K562 (cell line): ENCODE measurements at regions not wholly inside any gene's neighbourhood (a gene's known extent, or its start where the extent isn't known, plus 50 kb on each side); places are given as distances from the start of the nearest gene placed in this dataset.

Source experiments
- ATAC-seq: fragments of 200-7000 bp; cut with Tn5 transposase; 3 replicates; pipeline ENCODE4 v1.9.1; 2020; ENCODE audit warnings: moderate library complexity
- BruUV-seq: library from RNA; stranded (reverse); fragments of 400-500 nt; replicated peaks from 2 replicates; lab custom pipeline; 2021; lab: Mats Ljungman, UMichigan
- CTCF ChIA-PET: fragments of 300-600 bp; formaldehyde crosslinking; extraction: SDS; loops from one replicate; lab custom pipeline; 2021; ENCODE audit warnings: low intra/inter-chr PET ratio; lab: Yijun Ruan, JAX
- POLR2A ChIA-PET: fragments of 300-600, 350-650 bp; sonication (Branson Sonifier 250); formaldehyde crosslinking; extraction: SDS; loops from one replicate; lab custom pipeline; 2021; ENCODE audit warnings: antibody characterized with exemption, inconsistent platforms; lab: Yijun Ruan, JAX
- DNase-seq, 4 experiments: peaks; one replicate each; pipeline versions ENCODE4 v3.0.0 to v3.0.0-alpha.2; 2011 to 2018; ENCODE audit warnings: low spot score in 3 of 4, mixed read lengths in 3 of 4; ENCODE audit errors: extremely low read depth in 1 of 4
- FAIRE-seq: peaks from 2 replicates; lab custom pipeline; 2011; peaks lifted over from hg19 to GRCh38; lab: Jason Lieb, UNC
- H2AFZ ChIP-seq: 2 replicates; pipeline ENCODE4 v1.6.0; 2011; ENCODE audit warnings: low read depth, low read length, control low read depth, inconsistent platforms
- H3K27ac ChIP-seq: fragments of 200-600 bp; 3 replicates; pipeline ENCODE4 v1.8.0; 2011; ENCODE audit warnings: low read depth, mild to moderate bottlenecking, control low read depth, inconsistent platforms, low read length, moderate library complexity, mixed read lengths; ENCODE audit errors: extremely low read depth
- H3K27me3 ChIP-seq, 2 experiments: fragments of 300-600 bp in 1 of 2; 2 replicates in 1 of 2; 3 replicates in 1 of 2; pipeline versions ENCODE4 v1.6.0 to v1.8.0; 2011; ENCODE audit warnings: inconsistent platforms in 2 of 2, low read length in 2 of 2, mild to moderate bottlenecking in 1 of 2, mixed read lengths in 1 of 2, moderate library complexity in 1 of 2; ENCODE audit not compliant: control insufficient read depth in 2 of 2, insufficient read depth in 2 of 2
- H3K36me3 ChIP-seq: fragments of 300-600 bp; 3 replicates; pipeline ENCODE4 v1.8.0; 2011; ENCODE audit warnings: mild to moderate bottlenecking, low read length, inconsistent platforms; ENCODE audit not compliant: control insufficient read depth, insufficient read depth
- H3K4me1 ChIP-seq, 2 experiments: fragments of 200-600 bp in 1 of 2; replicated peaks in 1 of 2; 2 replicates in 1 of 2; 3 replicates in 1 of 2; pipeline versions ENCODE4 v1.5.1 to v1.8.0; 2011; ENCODE audit warnings: inconsistent platforms in 2 of 2, low read length in 2 of 2, mild to moderate bottlenecking in 1 of 2, mixed read lengths in 1 of 2, moderate library complexity in 1 of 2; ENCODE audit not compliant: control insufficient read depth in 2 of 2, insufficient read depth in 2 of 2
- H3K4me2 ChIP-seq: 2 replicates; pipeline ENCODE4 v1.6.1; 2011; ENCODE audit warnings: low read length, control low read depth, inconsistent platforms, mixed read lengths; ENCODE audit not compliant: insufficient read depth
- H3K4me3 ChIP-seq: fragments of 200-600 bp; sonication (generic), shearing (Covaris generic); 2 replicates; pipeline ENCODE4 v1.5.1; 2016; ENCODE audit warnings: control low read depth, inconsistent platforms
- H3K79me2 ChIP-seq: fragments of 200-600 bp; 3 replicates; pipeline ENCODE4 v1.8.0; 2011; ENCODE audit warnings: low read length, inconsistent platforms; ENCODE audit not compliant: control insufficient read depth, insufficient read depth
- H3K9ac ChIP-seq, 2 experiments: 2 replicates each; pipeline versions ENCODE4 v1.6.0 to v1.6.1; 2011; ENCODE audit warnings: low read depth in 2 of 2, low read length in 2 of 2, control low read depth in 1 of 2, inconsistent platforms in 1 of 2, mild to moderate bottlenecking in 1 of 2, mixed read lengths in 1 of 2; ENCODE audit not compliant: insufficient read depth in 1 of 2
- H3K9me1 ChIP-seq: one replicate; pipeline ENCODE4 v1.6.0; 2011; ENCODE audit warnings: inconsistent platforms, mild to moderate bottlenecking, low read length, moderate library complexity; ENCODE audit not compliant: control insufficient read depth, insufficient read depth
- H3K9me3 ChIP-seq: replicated peaks from 2 replicates; pipeline ENCODE4 v1.5.1; 2011; ENCODE audit warnings: low read depth, low read length, inconsistent platforms; ENCODE audit not compliant: control insufficient read depth, insufficient read depth
- H4K20me1 ChIP-seq: replicated peaks from 2 replicates; pipeline ENCODE4 v1.6.1; 2011; ENCODE audit warnings: low read length, inconsistent platforms, mixed read lengths; ENCODE audit not compliant: control insufficient read depth, insufficient read depth
- CHD1 ChIP-seq: fragments of 200-600 bp; sonication (generic); IDR thresholded peaks from one replicate; pipeline ENCODE4 v1.6.1; 2012; ENCODE audit warnings: mild to moderate bottlenecking, moderate library complexity, low read length, inconsistent platforms
- DPF2 ChIP-seq: fragments of 450-650 bp; IDR thresholded peaks from 2 replicates; pipeline ENCODE4 v1.6.1; 2016
- EP300 ChIP-seq: IDR thresholded peaks from 2 replicates; pipeline ENCODE4 v1.6.1; 2012; ENCODE audit warnings: low read length, improper control_type of control experiment
- HIVEP1 ChIP-seq: fragments of 250-450 bp; sonication (Bioruptor Pico); IDR thresholded peaks from 2 replicates; pipeline ENCODE4 v1.4.0; 2020; ENCODE audit warnings: mild to moderate bottlenecking
- HNRNPLL ChIP-seq: fragments of 200-400 bp; formaldehyde crosslinking; IDR thresholded peaks from 2 replicates; pipeline ENCODE4 v1.6.1; 2017; ENCODE audit warnings: low read length, low read depth, mild to moderate bottlenecking; ENCODE audit not compliant: poor library complexity, severe bottlenecking
- TAF1 ChIP-seq: IDR thresholded peaks from 2 replicates; pipeline ENCODE4 v1.6.1; 2011; ENCODE audit warnings: mild to moderate bottlenecking, low read length, moderate library complexity; ENCODE audit not compliant: insufficient read depth, control insufficient read depth, severe bottlenecking; ENCODE audit errors: extremely low read depth
- USF2 ChIP-seq: sonication (generic); formaldehyde crosslinking; IDR thresholded peaks from 2 replicates; pipeline ENCODE4 v1.5.0; 2020; ENCODE audit warnings: missing genetic modification reagents
- YBX1 ChIP-seq: fragments of 450-650 bp; IDR thresholded peaks from 2 replicates; pipeline ENCODE4 v1.7.1; 2016; ENCODE audit warnings: mild to moderate bottlenecking
- ZBTB49 ChIP-seq: sonication (generic); formaldehyde crosslinking; IDR thresholded peaks from 2 replicates; pipeline ENCODE4 v1.8.0; 2022; ENCODE audit warnings: missing genetic modification reagents, mild to moderate bottlenecking, borderline replicate concordance
- ZNF57 ChIP-seq: fragments of 450-650 bp; formaldehyde crosslinking; IDR thresholded peaks from 2 replicates; pipeline ENCODE4 v1.4.0; 2020; ENCODE audit warnings: mild to moderate bottlenecking, moderate library complexity
- ZNF655 ChIP-seq: fragments of 250-450 bp; sonication (Bioruptor Pico); IDR thresholded peaks from 2 replicates; pipeline ENCODE4 v1.5.0; 2021
- WGBS: fragments of 100-300 bp; shearing (Covaris generic); methylation state at CpG from one replicate; pipeline ENCODE4 v1.1.6; 2016; ENCODE audit warnings: low coverage, mixed read lengths; ENCODE audit not compliant: insufficient coverage; ENCODE audit errors: missing lambda C conversion rate; 5-methylcytosine and 5-hydroxymethylcytosine counted together
- in situ Hi-C: fragments of 300-500 bp; cut with MboI; formaldehyde crosslinking; loops from 4 replicates; pipeline ENCODE4 v1.15.0; 2018; ENCODE audit warnings: inconsistent platforms, mixed read lengths
- intact Hi-C: fragments of 100-400 bp; cut with micrococcal nuclease; formaldehyde crosslinking; loops from 2 replicates; pipeline ENCODE4 v1.14.2; 2022

- Histone ChIP-seq H3K4me2 (no peak overlapping the region), H3K9me3 (no peaks in the 10 kb centered on the region), H4K20me1 (no peaks in the 10 kb centered on the region), H3K9ac (no peak overlapping the region), H3K36me3 (no peaks in the 10 kb centered on the region), H3K79me2 (no peaks in the 10 kb centered on the region), H3K9me1 (no peaks in the 10 kb centered on the region), H3K4me1 (no peaks in the 10 kb centered on the region), H2AFZ (no peak overlapping the region), H3K4me3 (no peak overlapping the region), H3K27ac (no peak overlapping the region), H3K27me3 (no peaks in the 10 kb centered on the region)
- in situ Hi-C loops (no loop called here), intact Hi-C loops (no loop called here)
- WGBS = 0% methylated on average over 6 of the region's 6 CpGs
- no peak for DNase-seq
- no TSS peak for BruUV-seq
- no peak for ATAC-seq
- TF ChIP-seq EP300 = no peak
- no peak for TF ChIP-seq DPF2
- no peak for TF ChIP-seq ZBTB49 (CRISPR knock-in tag)
- TF ChIP-seq ZNF57 (CRISPR knock-in tag) = no peak
- TF ChIP-seq HIVEP1 = no peak
- no peak for TF ChIP-seq HNRNPLL
- no peak for TF ChIP-seq TAF1
- no peak for TF ChIP-seq ZNF655 (CRISPR knock-in tag)
- TF ChIP-seq YBX1 = no peak
- no peak for TF ChIP-seq USF2 (CRISPR knock-in tag)
- no peak for TF ChIP-seq CHD1
- ChIA-PET CTCF (no interaction called here), POLR2A (no interaction called here)
- no peak for FAIRE-seq
Measured at GRCh38 chr4:176432811-176433540, 113.2 kb downstream of the SPCS3 start.
